Heart left ventricle (tissue), 16 donors: ENCODE measurements at regions not wholly inside any gene's neighbourhood (a gene's known extent, or its start where the extent isn't known, plus 50 kb on each side); places are given as distances from the start of the nearest gene placed in this dataset.
"Not testable (repeated sequence)": the region's sequence is repeated elsewhere in the genome, so short reads cannot be mapped to it uniquely, and the experiment has no call there.

Experiments used
- ATAC-seq, 4 donors: fragments of 200-7000 bp; cut with Tn5 transposase; one replicate each; pipeline ENCODE4 v1.9.1; 2020 to 2022; ENCODE audit warnings: moderate library complexity in 4 of 4, mild to moderate bottlenecking in 3 of 4, moderate number of reproducible peaks in 1 of 4
- DNase-seq, 5 donors: peaks; one replicate each; pipeline ENCODE4 v3.0.0-alpha.2; 2020
- H3K27ac ChIP-seq, 12 donors: fragments of 200-600 bp; sonication (generic) in 4 of 12; one replicate each; pipeline versions ENCODE4 v1.5.0 to v1.8.0; 2016 to 2022; ENCODE audit warnings: mild to moderate bottlenecking in 2 of 12
- H3K27me3 ChIP-seq, 9 donors: fragments of 200-600 bp; sonication (generic) in 2 of 9; one replicate each; pipeline versions ENCODE4 v1.5.1 to v1.8.0; 2016 to 2022; ENCODE audit warnings: mild to moderate bottlenecking in 3 of 9
- H3K36me3 ChIP-seq, 9 donors: fragments of 200-600 bp; sonication (generic) in 2 of 9; one replicate each; pipeline versions ENCODE4 v1.5.0 to v1.8.0; 2018 to 2022; ENCODE audit warnings: mild to moderate bottlenecking in 2 of 9
- H3K4me1 ChIP-seq, 12 donors: fragments of 200-600 bp; sonication (generic) in 4 of 12; one replicate each; pipeline versions ENCODE4 v1.5.0 to v1.8.0; 2016 to 2022; ENCODE audit warnings: mild to moderate bottlenecking in 3 of 12
- H3K4me3 ChIP-seq, 12 donors: fragments of 200-600 bp; sonication (generic) in 4 of 12; one replicate each; pipeline versions ENCODE4 v1.5.0 to v1.8.0; 2017 to 2022; ENCODE audit warnings: mild to moderate bottlenecking in 9 of 12, moderate library complexity in 4 of 12
- H3K9me3 ChIP-seq, 12 donors: fragments of 200-600 bp; sonication (generic) in 4 of 12; one replicate each; pipeline versions ENCODE4 v1.5.0 to v1.8.0; 2016 to 2022; ENCODE audit warnings: mild to moderate bottlenecking in 1 of 12
- CTCF ChIP-seq, 12 donors: fragments of 200-600 bp; sonication (generic) in 4 of 12; IDR thresholded peaks; one replicate each; pipeline versions ENCODE4 v1.5.0 to v1.8.0; 2018 to 2022; ENCODE audit warnings: antibody characterized with exemption in 12 of 12, mild to moderate bottlenecking in 5 of 12
- POLR2A ChIP-seq, 2 donors: fragments of 450-650 bp; IDR thresholded peaks; one replicate each; pipeline ENCODE4 v1.6.1; 2017; ENCODE audit warnings: antibody characterized with exemption in 2 of 2, mild to moderate bottlenecking in 2 of 2, moderate library complexity in 2 of 2
- WGBS, 4 donors: extraction: QIAGEN DNeasy Blood & Tissue Kit in 2 of 4; methylation state at CpG; one replicate each; pipeline versions ENCODE4 v1.1.5 to v1.1.7; 2013 to 2018; 5-methylcytosine and 5-hydroxymethylcytosine counted together
- intact Hi-C, 10 donors: fragments of 100-400 bp; cut with DNase I; formaldehyde crosslinking; loops; one replicate each; pipeline versions ENCODE4 v1.11.1 to v1.14.2; 2022
- donor health status: ischemic (EF 13 %, LVEDD 7.1; RV severe dilation, severe dysfunction).
- donor health status: healthy with polysubstance abuse.
- donor health status: DM: no; HTN: yes; CAD: no.
- donor health status: DM: no; HTN: no; CAD: no.
- donor health status: ischemic (EF 25% LVEDD 6.9; RV normal size, moderate dysfunction).
- donor health status: ischemic (EF 25% LVEDD 5.7; RV mildly dilated, moderate dysfunction).
- donor health status: healthy.
- donor health status: DM: yes; HTN: yes; CAD: no.
- donor health status: ischemic (EF 35%, LVEDD 5.7; RV mildly dilated, moderate dysfunction).
- donor health status: nonischemic (EF 11% LVEDD 7.7; RV severe dilation, severe dysfunction).
- donor health status: DM: yes; HTN: yes; CAD: no.
- donor health status: PGD.
- donor health status: ischemic (EF 29% LVEDD 5.4; RV normal size, mild dysfunction).
- donor health status: nonischemic (EF 23%, LVEDD 6.1; RV moderate dilation, normal function).

- peak; percentile 29 to 82 (median 64) for ATAC-seq
- DNase-seq = no peak
- TF ChIP-seq CTCF (IDR thresholded peaks at IDR 0.05) (no peak), POLR2A (IDR thresholded peaks at IDR 0.05) (no peak)
Observed at GRCh38 chr4:186829740-186830449, 106.2 kb upstream of the FAT1 start.

GRCh38 chr4:186831574-186831973 lies 107.9 kb upstream of the FAT1 start:
- ATAC-seq = no peak
- TF ChIP-seq POLR2A (IDR thresholded peaks at IDR 0.05) (no peak), CTCF (IDR thresholded peaks at IDR 0.05) (no peak)
- no peak for DNase-seq
- no peaks in the 10 kb centered on the region for H3K36me3 ChIP-seq
- WGBS, 4 donors = 77 to 92% (median 85%) methylated on average over 4 of the region's 4 CpGs
- intact Hi-C loops = no loop called here
- H3K9me3 ChIP-seq = no peaks in the 10 kb centered on the region
- no peaks in the 10 kb centered on the region for H3K27me3 ChIP-seq
- H3K27ac ChIP-seq = no peak overlapping the region
- H3K4me1 ChIP-seq = no peaks in the 10 kb centered on the region
- no peak overlapping the region for H3K4me3 ChIP-seq

More at GRCh38 chr4:186829740-186830449, 106.2 kb upstream of the FAT1 start:
- peak overlapping the region in 4 of 12 donors; percentile 2 to 46 (median 16) for H3K27ac ChIP-seq
- intact Hi-C loops = no loop called here
- H3K9me3 ChIP-seq = no peaks in the 10 kb centered on the region
- no peaks in the 10 kb centered on the region for H3K36me3 ChIP-seq
- H3K4me3 ChIP-seq = no peak overlapping the region
- no peaks in the 10 kb centered on the region for H3K4me1 ChIP-seq
- no peaks in the 10 kb centered on the region for H3K27me3 ChIP-seq
- 41 to 63% (median 58%) methylated on average over 9 of the region's 9 CpGs for WGBS, 4 donors

DNA sequence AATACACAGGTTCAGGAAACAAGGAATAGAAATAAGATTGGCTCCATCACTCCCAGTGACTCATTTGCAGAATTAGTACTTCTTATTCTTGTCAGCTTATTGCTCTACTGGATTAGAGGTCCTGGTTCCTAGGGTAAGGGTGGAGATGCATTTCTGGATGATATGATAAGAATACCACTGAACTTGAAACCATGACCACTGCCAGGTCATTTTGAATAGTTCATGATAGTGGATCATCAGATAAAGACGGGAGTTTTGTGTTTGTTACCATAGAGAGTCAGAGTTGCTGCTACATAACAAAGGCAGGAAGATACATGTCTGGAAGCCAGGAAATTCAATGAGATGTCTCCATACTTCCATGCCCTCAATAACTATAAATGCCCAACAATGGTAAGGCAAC lies 109.2 kb upstream of the FAT1 start:
- Histone ChIP-seq H3K4me1 (no peaks in the 10 kb centered on the region), H3K4me3 (no peak overlapping the region), H3K27ac (no peak overlapping the region), H3K36me3 (no peaks in the 10 kb centered on the region), H3K27me3 (no peaks in the 10 kb centered on the region), H3K9me3 (peaks cover 0 to 4% (median 0%) of the 10 kb centered on the region in 12 donors)
- WGBS, 4 donors = 19 to 46% (median 28%) methylated on average over 1 of the region's 1 CpG
- intact Hi-C loops = no loop called here
- TF ChIP-seq CTCF (IDR thresholded peaks at IDR 0.05) = no peak
- no peak for TF ChIP-seq POLR2A (IDR thresholded peaks at IDR 0.05)
- no peak for DNase-seq
- ATAC-seq = no peak

DNA sequence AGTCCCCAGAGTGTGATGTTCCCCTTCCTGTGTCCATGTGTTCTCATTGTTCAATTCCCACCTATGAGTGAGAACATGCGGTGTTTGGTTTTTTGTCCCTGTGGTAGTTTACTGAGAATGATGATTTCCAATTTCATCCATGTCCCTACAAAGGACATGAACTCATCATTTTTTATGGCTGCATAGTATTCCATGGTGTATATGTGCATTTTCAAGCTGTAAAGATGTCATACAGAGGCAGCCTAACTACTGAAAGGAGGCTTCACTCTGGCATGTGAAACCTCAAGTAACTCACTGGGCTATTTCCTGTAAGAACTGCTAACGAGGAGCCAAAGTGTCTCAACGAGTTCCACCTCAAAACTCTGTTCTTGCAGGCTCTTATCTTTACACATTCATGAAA lies 113.8 kb upstream of the FAT1 start:
- WGBS, 4 donors = 69 to 80% (median 72%) methylated on average over 3 of the region's 3 CpGs
- intact Hi-C loops, ATAC-seq: not testable (repeated sequence)

DNA sequence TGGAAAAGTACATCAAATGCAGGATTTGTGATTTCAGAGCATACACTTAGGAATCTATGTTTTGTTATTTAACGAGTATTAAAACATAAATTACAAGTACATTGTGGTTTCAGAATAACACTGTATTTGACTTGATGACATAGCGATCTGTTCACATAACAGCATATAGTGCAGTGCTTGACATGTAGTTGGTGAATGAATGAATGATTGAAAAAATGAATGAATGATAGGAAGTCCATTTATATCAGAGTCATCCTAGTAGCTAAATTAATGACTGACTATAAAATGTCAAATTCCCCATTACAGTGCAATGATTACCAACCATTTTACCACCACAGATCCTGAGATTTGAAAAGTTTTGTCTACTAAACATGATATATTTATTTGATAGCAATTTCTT lies 114.6 kb upstream of the FAT1 start:
- Histone ChIP-seq H3K36me3 (no peaks in the 10 kb centered on the region), H3K4me1 (no peaks in the 10 kb centered on the region), H3K27ac (no peak overlapping the region), H3K9me3 (peaks cover 0 to 4% (median 0%) of the 10 kb centered on the region in 12 donors), H3K27me3 (no peaks in the 10 kb centered on the region), H3K4me3 (no peak overlapping the region)
- DNase-seq (no peak), ATAC-seq (no peak)
- 94 to 96% (median 95%) methylated on average over 2 of the region's 2 CpGs for WGBS, 4 donors
- no peak for TF ChIP-seq CTCF (IDR thresholded peaks at IDR 0.05)
- no peak for TF ChIP-seq POLR2A (IDR thresholded peaks at IDR 0.05)
- intact Hi-C loops = no loop called here

More for the DNA sequence above, 113.8 kb upstream of the FAT1 start:
- H3K27me3 ChIP-seq, H3K36me3 ChIP-seq, DNase-seq, H3K9me3 ChIP-seq, H3K4me3 ChIP-seq, H3K27ac ChIP-seq, H3K4me1 ChIP-seq: not testable (repeated sequence)
